ENCODE measurements at regions not wholly inside any gene's neighbourhood (a gene's known extent, or its start where the extent isn't known, plus 50 kb on each side); places are given as distances from the start of the nearest gene placed in this dataset.
A peak's percentile ranks its signal among the peaks of the same experiment; 100 is the strongest.
"Not testable (repeated sequence)": the region's sequence is repeated elsewhere in the genome, so short reads cannot be mapped to it uniquely, and the experiment has no call there.

DNA sequence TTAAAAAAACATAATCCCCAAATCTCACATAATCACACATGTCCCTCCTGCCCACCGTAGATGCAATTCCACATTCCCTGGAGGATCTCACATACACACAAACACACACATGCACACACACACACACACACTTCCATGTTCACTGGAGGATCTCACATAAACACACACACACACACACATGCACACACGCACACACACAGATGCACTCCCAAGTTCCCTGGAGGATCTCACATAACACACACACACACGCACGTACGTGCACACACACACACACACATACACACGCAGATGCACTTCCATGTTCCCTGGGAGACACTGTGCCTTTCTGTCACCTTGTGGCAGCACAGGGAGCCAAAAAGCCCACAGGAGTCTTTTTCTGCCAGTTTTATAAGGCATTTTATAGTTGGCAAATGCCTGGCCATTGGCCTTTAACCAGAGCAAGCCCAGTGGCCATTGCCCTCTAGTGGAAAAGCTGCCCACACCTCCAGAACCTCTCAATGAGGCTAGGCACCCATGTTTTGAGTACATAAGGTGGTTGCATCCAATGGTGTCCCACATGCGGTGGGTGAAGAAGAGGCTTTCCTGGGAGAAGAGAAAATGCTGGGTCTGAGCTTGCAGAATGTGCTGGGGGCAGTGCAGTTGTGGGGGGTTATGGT lies 115.4 kb upstream of the ACBD5 start:
- H3K4me1 ChIP-seq (ENCODE audit: control insufficient read depth, extremely low read depth, insufficient read depth, low read length), result no peaks in the 10 kb centered on the region
- H3K27me3 ChIP-seq (ENCODE audit: control insufficient read depth in 2 of 2, insufficient read depth in 2 of 2, low read length in 2 of 2), result peaks cover 6 to 10% of the 10 kb centered on the region in 2 experiments
- no peak overlapping the region for H3K4me3 ChIP-seq (replicated peaks in 1 of 3; ENCODE audit: insufficient read depth in 1 of 3, low read depth in 1 of 3, low read length in 3 of 3)
- intact Hi-C loops (cut with micrococcal nuclease), result no loop called here
- H3K27ac ChIP-seq (ENCODE audit: insufficient read depth, low read depth, low read length), result no peak overlapping the region
- ChIA-PET POLR2A (no interaction called here), CTCF (interaction anchor here (0.9 kb wide), 1 partner anchor 132 kb away, joined by 3 read pairs; no protein-coding TSS in a partner anchor)
- H3K9me3 ChIP-seq (replicated peaks; ENCODE audit: control insufficient read depth, insufficient read depth, low read length), result no peaks in the 10 kb centered on the region
- H4K20me1 ChIP-seq (replicated peaks; ENCODE audit: control insufficient read depth, extremely low read depth, insufficient read depth, low read length), result no peaks in the 10 kb centered on the region
- H3K36me3 ChIP-seq (ENCODE audit: control insufficient read depth in 2 of 2, extremely low read depth in 1 of 2, insufficient read depth in 2 of 2, low read length in 2 of 2), result no peaks in the 10 kb centered on the region
- dilution Hi-C loops (cut with MboI; ENCODE audit: extremely low pct_ligation_motif_present, low sequenced_read_pairs), result no loop called here
- FAIRE-seq (no peak), DNase-seq (ENCODE audit: low read depth, low spot score) (no peak)
- no peak overlapping the region for H3K9ac ChIP-seq (replicated peaks; ENCODE audit: extremely low read depth, insufficient read depth, low read length)
- no TSS peak for BruUV-seq (replicated peaks)
- H2AFZ ChIP-seq (ENCODE audit: low read depth, low read length), result no peak overlapping the region
- H3K79me2 ChIP-seq (ENCODE audit: control insufficient read depth, insufficient read depth, low read length), result no peaks in the 10 kb centered on the region
- no peak overlapping the region for H3K4me2 ChIP-seq (ENCODE audit: insufficient read depth, low read length)
- no peaks in the 10 kb centered on the region for H3K9me1 ChIP-seq (replicated peaks; ENCODE audit: control insufficient read depth, extremely low read depth, insufficient read depth, low read length)
- no peak for TF ChIP-seq JUN (IDR thresholded peaks at IDR 0.05; ENCODE audit: borderline replicate concordance, insufficient read depth, insufficient read length, low read depth)
- TF ChIP-seq, protein P1, sequence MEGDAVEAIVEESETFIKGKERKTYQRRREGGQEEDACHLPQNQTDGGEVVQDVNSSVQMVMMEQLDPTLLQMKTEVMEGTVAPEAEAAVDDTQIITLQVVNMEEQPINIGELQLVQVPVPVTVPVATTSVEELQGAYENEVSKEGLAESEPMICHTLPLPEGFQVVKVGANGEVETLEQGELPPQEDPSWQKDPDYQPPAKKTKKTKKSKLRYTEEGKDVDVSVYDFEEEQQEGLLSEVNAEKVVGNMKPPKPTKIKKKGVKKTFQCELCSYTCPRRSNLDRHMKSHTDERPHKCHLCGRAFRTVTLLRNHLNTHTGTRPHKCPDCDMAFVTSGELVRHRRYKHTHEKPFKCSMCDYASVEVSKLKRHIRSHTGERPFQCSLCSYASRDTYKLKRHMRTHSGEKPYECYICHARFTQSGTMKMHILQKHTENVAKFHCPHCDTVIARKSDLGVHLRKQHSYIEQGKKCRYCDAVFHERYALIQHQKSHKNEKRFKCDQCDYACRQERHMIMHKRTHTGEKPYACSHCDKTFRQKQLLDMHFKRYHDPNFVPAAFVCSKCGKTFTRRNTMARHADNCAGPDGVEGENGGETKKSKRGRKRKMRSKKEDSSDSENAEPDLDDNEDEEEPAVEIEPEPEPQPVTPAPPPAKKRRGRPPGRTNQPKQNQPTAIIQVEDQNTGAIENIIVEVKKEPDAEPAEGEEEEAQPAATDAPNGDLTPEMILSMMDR (IDR thresholded peaks at IDR 0.05; ENCODE audit: extremely low read depth in 1 of 2, insufficient read depth in 1 of 2, low read depth in 1 of 2, low read length in 2 of 2), result peak in 1 of 2 donors; percentile 4
- TF ChIP-seq, protein P2, sequence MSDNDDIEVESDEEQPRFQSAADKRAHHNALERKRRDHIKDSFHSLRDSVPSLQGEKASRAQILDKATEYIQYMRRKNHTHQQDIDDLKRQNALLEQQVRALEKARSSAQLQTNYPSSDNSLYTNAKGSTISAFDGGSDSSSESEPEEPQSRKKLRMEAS (IDR thresholded peaks at IDR 0.05; ENCODE audit: insufficient read depth, insufficient read length), result no peak
- TF ChIP-seq FOS (IDR thresholded peaks at IDR 0.05; ENCODE audit: borderline replicate concordance, insufficient read depth, low read length), result no peak
- TF ChIP-seq POLR2AphosphoS5 (IDR thresholded peaks at IDR 0.05; ENCODE audit: insufficient read depth, low read depth, low read length), result no peak
- TF ChIP-seq EZH2 (IDR thresholded peaks at IDR 0.05; ENCODE audit: borderline replicate concordance, low read depth, low read length, severe bottlenecking), result no peak

DNA sequence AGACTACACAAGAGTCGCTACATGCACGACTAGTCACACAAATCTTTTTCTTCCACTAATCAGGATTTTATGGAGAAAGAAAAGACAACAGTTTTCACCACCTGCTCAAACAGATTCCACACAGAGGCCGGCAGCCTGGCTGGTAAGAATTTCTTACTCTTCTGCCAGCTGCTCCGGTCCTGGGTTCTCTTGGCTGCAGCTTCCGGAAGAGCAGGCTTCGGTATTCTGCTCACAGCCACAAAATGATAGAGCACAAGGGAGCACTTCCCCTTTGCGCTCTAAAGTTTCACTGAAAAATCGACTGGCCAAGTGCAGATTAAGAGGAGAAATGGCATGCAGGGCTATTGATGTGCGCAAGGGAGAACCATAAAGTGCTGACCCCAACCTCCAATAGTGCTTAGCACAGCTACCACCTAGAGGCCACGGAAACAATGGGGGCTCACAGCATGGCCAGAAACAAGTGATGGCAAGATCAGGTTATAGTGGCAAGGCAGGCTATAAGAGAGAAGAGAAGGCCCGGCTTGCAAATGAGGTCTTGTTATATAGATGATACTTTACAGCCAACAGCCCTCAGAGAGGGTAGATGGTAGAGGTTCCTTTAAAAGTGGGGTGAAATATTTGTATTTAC lies 114.2 kb upstream of the ACBD5 start:
- FAIRE-seq; CTCF ChIA-PET; H4K20me1 ChIP-seq (replicated peaks; ENCODE audit: control insufficient read depth, extremely low read depth, insufficient read depth, low read length); BruUV-seq (replicated peaks); POLR2A ChIA-PET; DNase-seq (ENCODE audit: low read depth, low spot score); H3K27ac ChIP-seq (ENCODE audit: insufficient read depth, low read depth, low read length); H3K4me1 ChIP-seq (ENCODE audit: control insufficient read depth, extremely low read depth, insufficient read depth, low read length); dilution Hi-C loops (cut with MboI; ENCODE audit: extremely low pct_ligation_motif_present, low sequenced_read_pairs); H3K9me1 ChIP-seq (replicated peaks; ENCODE audit: control insufficient read depth, extremely low read depth, insufficient read depth, low read length); H3K36me3 ChIP-seq (ENCODE audit: control insufficient read depth in 2 of 2, extremely low read depth in 1 of 2, insufficient read depth in 2 of 2, low read length in 2 of 2); H3K27me3 ChIP-seq (ENCODE audit: control insufficient read depth in 2 of 2, insufficient read depth in 2 of 2, low read length in 2 of 2); intact Hi-C loops (cut with micrococcal nuclease); H3K79me2 ChIP-seq (ENCODE audit: control insufficient read depth, insufficient read depth, low read length); H3K4me3 ChIP-seq (replicated peaks in 1 of 3; ENCODE audit: insufficient read depth in 1 of 3, low read depth in 1 of 3, low read length in 3 of 3); H3K9ac ChIP-seq (replicated peaks; ENCODE audit: extremely low read depth, insufficient read depth, low read length); H2AFZ ChIP-seq (ENCODE audit: low read depth, low read length); H3K4me2 ChIP-seq (ENCODE audit: insufficient read depth, low read length); H3K9me3 ChIP-seq (replicated peaks; ENCODE audit: control insufficient read depth, insufficient read depth, low read length): not testable (repeated sequence)

DNA sequence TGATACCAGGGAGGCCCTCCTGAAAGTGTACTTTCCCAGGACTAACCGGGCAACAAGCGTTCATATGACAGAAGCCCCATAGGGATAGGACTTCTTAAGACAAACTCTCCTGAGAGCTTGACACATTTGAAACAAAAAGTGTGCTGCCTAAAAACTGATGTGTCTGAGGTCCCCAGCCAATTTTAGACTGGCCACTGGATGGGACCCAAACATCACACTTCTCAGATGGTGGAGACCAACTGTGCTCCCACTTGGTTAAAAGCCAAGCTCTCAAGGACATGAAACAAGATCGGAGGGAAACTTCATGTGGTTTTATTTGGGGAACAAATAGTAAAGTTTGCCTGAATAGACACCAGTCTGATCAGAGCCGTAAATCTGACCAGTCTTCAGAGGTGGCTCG lies 113.5 kb upstream of the ACBD5 start:
- H4K20me1 ChIP-seq (replicated peaks; ENCODE audit: control insufficient read depth, extremely low read depth, insufficient read depth, low read length); H3K9ac ChIP-seq (replicated peaks; ENCODE audit: extremely low read depth, insufficient read depth, low read length); intact Hi-C loops (cut with micrococcal nuclease); H3K36me3 ChIP-seq (ENCODE audit: control insufficient read depth in 2 of 2, extremely low read depth in 1 of 2, insufficient read depth in 2 of 2, low read length in 2 of 2); H3K79me2 ChIP-seq (ENCODE audit: control insufficient read depth, insufficient read depth, low read length); H3K4me1 ChIP-seq (ENCODE audit: control insufficient read depth, extremely low read depth, insufficient read depth, low read length); H3K27me3 ChIP-seq (ENCODE audit: control insufficient read depth in 2 of 2, insufficient read depth in 2 of 2, low read length in 2 of 2); H3K9me3 ChIP-seq (replicated peaks; ENCODE audit: control insufficient read depth, insufficient read depth, low read length); BruUV-seq (replicated peaks); DNase-seq (ENCODE audit: low read depth, low spot score); dilution Hi-C loops (cut with MboI; ENCODE audit: extremely low pct_ligation_motif_present, low sequenced_read_pairs); H3K4me2 ChIP-seq (ENCODE audit: insufficient read depth, low read length); CTCF ChIA-PET; FAIRE-seq; H3K9me1 ChIP-seq (replicated peaks; ENCODE audit: control insufficient read depth, extremely low read depth, insufficient read depth, low read length); H2AFZ ChIP-seq (ENCODE audit: low read depth, low read length); H3K27ac ChIP-seq (ENCODE audit: insufficient read depth, low read depth, low read length); POLR2A ChIA-PET; H3K4me3 ChIP-seq (replicated peaks in 1 of 3; ENCODE audit: insufficient read depth in 1 of 3, low read depth in 1 of 3, low read length in 3 of 3): not testable (repeated sequence)
